Neural progenitor cell (in vitro differentiated cells): ENCODE measurements at regions not wholly inside any gene's neighbourhood (a gene's known extent, or its start where the extent isn't known, plus 50 kb on each side); places are given as distances from the start of the nearest gene placed in this dataset.

ENCODE experiments used
- CTCF ChIP-seq: fragments of 200-600 bp; sonication (generic); IDR thresholded peaks from 2 replicates; pipeline ENCODE4 v1.5.1; 2017; ENCODE audit warnings: antibody characterized with exemption, mild to moderate bottlenecking
- EZH2phosphoT487 ChIP-seq: fragments of 200-600 bp; sonication (generic); IDR thresholded peaks from 2 replicates; pipeline ENCODE4 v1.6.1; 2017; ENCODE audit warnings: antibody characterized with exemption

GRCh38 chr14:39500253-39500652 is 68.0 kb upstream of the FBXO33 start:
- TF ChIP-seq CTCF (no peak), EZH2phosphoT487 (no peak)
